HepG2 (cell line): ENCODE measurements at regions not wholly inside any gene's neighbourhood (a gene's known extent, or its start where the extent isn't known, plus 50 kb on each side); places are given as distances from the start of the nearest gene placed in this dataset.

Experiments used
- ATAC-seq: fragments of 200-7000 bp; cut with Tn5 transposase; 3 replicates; pipeline ENCODE4 v1.9.1; 2020; ENCODE audit warnings: mild to moderate bottlenecking, moderate library complexity
- BruUV-seq: library from RNA; stranded (reverse); fragments of 400-500 nt; replicated peaks from 2 replicates; lab custom pipeline; 2021; lab: Mats Ljungman, UMichigan
- CTCF ChIA-PET: fragments of 300-600 bp; formaldehyde crosslinking; extraction: SDS; loops from one replicate; lab custom pipeline; 2021; ENCODE audit warnings: low total read pairs, inconsistent platforms, low intra/inter-chr PET ratio; lab: Yijun Ruan, JAX
- POLR2A ChIA-PET: fragments of 350-600 bp; sonication (Branson Sonifier 250); formaldehyde crosslinking; loops from one replicate; lab custom pipeline; 2020; ENCODE audit warnings: antibody characterized with exemption, inconsistent platforms; lab: Yijun Ruan, JAX
- DNase-seq: peaks from one replicate; pipeline ENCODE4 v3.0.0-alpha.2; 2015; ENCODE audit warnings: low spot score
- FAIRE-seq: peaks from 3 replicates; lab custom pipeline; 2011; peaks lifted over from hg19 to GRCh38; lab: Jason Lieb, UNC
- H2AFZ ChIP-seq: one replicate; pipeline ENCODE4 v1.6.1; 2011; ENCODE audit warnings: low read length, inconsistent platforms
- H3K27ac ChIP-seq: fragments of 300-600 bp; 3 replicates; pipeline ENCODE4 v1.8.0; 2011; ENCODE audit warnings: mixed run types, mild to moderate bottlenecking, mixed read lengths, low read length, inconsistent platforms; ENCODE audit not compliant: insufficient read depth; ENCODE audit errors: extremely low read length
- H3K27me3 ChIP-seq, 2 experiments: fragments of 200-600 bp in 1 of 2; 2 replicates in 1 of 2; 3 replicates in 1 of 2; pipeline versions ENCODE4 v1.6.0 to v1.8.0; 2011; ENCODE audit warnings: low read length in 2 of 2, mild to moderate bottlenecking in 2 of 2, moderate library complexity in 2 of 2, inconsistent platforms in 1 of 2; ENCODE audit not compliant: insufficient read depth in 2 of 2, control insufficient read depth in 1 of 2
- H3K36me3 ChIP-seq, 2 experiments: fragments of 200-600 bp in 1 of 2; replicated peaks in 1 of 2; 2 replicates in 1 of 2; 3 replicates in 1 of 2; pipeline versions ENCODE4 v1.5.1 to v1.8.0; 2011; ENCODE audit warnings: low read length in 2 of 2, inconsistent platforms in 1 of 2; ENCODE audit not compliant: insufficient read depth in 2 of 2, control insufficient read depth in 1 of 2
- H3K4me1 ChIP-seq: 2 replicates; pipeline ENCODE4 v1.5.1; 2012; ENCODE audit warnings: low read length, inconsistent platforms; ENCODE audit not compliant: insufficient read depth
- H3K4me2 ChIP-seq: 2 replicates; pipeline ENCODE4 v1.6.0; 2011; ENCODE audit warnings: low read depth, low read length, inconsistent platforms
- H3K4me3 ChIP-seq, 3 experiments: fragments of 200-600 bp in 1 of 3; sonication (generic), shearing (Covaris generic) in 1 of 3; replicated peaks in 1 of 3; 2 replicates each; pipeline ENCODE4 v1.5.1; 2011 to 2016; ENCODE audit warnings: low read length in 3 of 3, inconsistent platforms in 2 of 3, low read depth in 2 of 3, mild to moderate bottlenecking in 2 of 3, control low read depth in 1 of 3, mixed read lengths in 1 of 3; ENCODE audit not compliant: insufficient read depth in 1 of 3
- H3K79me2 ChIP-seq: one replicate; pipeline ENCODE4 v1.6.1; 2011; ENCODE audit warnings: low read length, inconsistent platforms; ENCODE audit not compliant: insufficient read depth
- H3K9ac ChIP-seq: 2 replicates; pipeline ENCODE4 v1.6.0; 2011; ENCODE audit warnings: mild to moderate bottlenecking, low read depth, low read length, inconsistent platforms; ENCODE audit not compliant: insufficient read depth
- H3K9me3 ChIP-seq: 2 replicates; pipeline ENCODE4 v1.5.1; 2012; ENCODE audit warnings: mild to moderate bottlenecking, low read length
- H4K20me1 ChIP-seq: 2 replicates; pipeline ENCODE4 v1.6.0; 2011; ENCODE audit warnings: inconsistent platforms, mild to moderate bottlenecking, low read length, moderate library complexity; ENCODE audit not compliant: insufficient read depth
- PHF20 ChIP-seq: sonication (generic); formaldehyde crosslinking; IDR thresholded peaks from 2 replicates; pipeline ENCODE4 v1.5.0; 2020; ENCODE audit warnings: mild to moderate bottlenecking, missing genetic modification reagents
- RXRB ChIP-seq: IDR thresholded peaks from 2 replicates; pipeline ENCODE4 v1.6.1; 2016; ENCODE audit warnings: borderline replicate concordance, missing genetic modification reagents, missing compliant biosample characterization
- STAT5B ChIP-seq: sonication (generic); formaldehyde crosslinking; IDR thresholded peaks from 2 replicates; pipeline ENCODE4 v1.4.0; 2020; ENCODE audit warnings: missing genetic modification reagents
- TGIF2 ChIP-seq: IDR thresholded peaks from 2 replicates; pipeline ENCODE4 v1.6.1; 2016; ENCODE audit warnings: control low read depth, missing compliant biosample characterization
- ZNF558 ChIP-seq: sonication (generic); formaldehyde crosslinking; IDR thresholded peaks from 2 replicates; pipeline ENCODE4 v1.9.0; 2022; ENCODE audit warnings: mild to moderate bottlenecking, missing genetic modification reagents, borderline replicate concordance
- ZNF607 ChIP-seq: sonication (generic); formaldehyde crosslinking; IDR thresholded peaks from 2 replicates; pipeline ENCODE4 v1.5.1; 2020; ENCODE audit warnings: missing genetic modification reagents, mild to moderate bottlenecking, borderline replicate concordance
- WGBS: methylation state at CpG from one replicate; pipeline ENCODE4 v1.1.6; 2017; ENCODE audit warnings: low lambda C conversion rate; 5-methylcytosine and 5-hydroxymethylcytosine counted together
- in situ Hi-C: cut with HindIII; loops from 2 replicates; pipeline ENCODE4 v1.10.0; 2017; ENCODE audit warnings: low pct_unique_long_range_greater_than_20kb; ENCODE audit not compliant: extremely low pct_ligation_motif_present
- intact Hi-C: fragments of 100-400 bp; cut with micrococcal nuclease; formaldehyde crosslinking; loops from one replicate; pipeline ENCODE4 v1.10.0; 2022; ENCODE audit not compliant: unreplicated experiment
- TF ChIP-seq, protein P1 (sequence below): sonication (generic); formaldehyde crosslinking; IDR thresholded peaks from 2 replicates; pipeline ENCODE4 v1.4.0; 2020; ENCODE audit warnings: mild to moderate bottlenecking, missing genetic modification reagents
- TF ChIP-seq, protein P2 (sequence below): fragments of 450-650 bp; IDR thresholded peaks from 2 replicates; pipeline ENCODE4 v1.6.1; 2017; ENCODE audit warnings: mild to moderate bottlenecking

DNA sequence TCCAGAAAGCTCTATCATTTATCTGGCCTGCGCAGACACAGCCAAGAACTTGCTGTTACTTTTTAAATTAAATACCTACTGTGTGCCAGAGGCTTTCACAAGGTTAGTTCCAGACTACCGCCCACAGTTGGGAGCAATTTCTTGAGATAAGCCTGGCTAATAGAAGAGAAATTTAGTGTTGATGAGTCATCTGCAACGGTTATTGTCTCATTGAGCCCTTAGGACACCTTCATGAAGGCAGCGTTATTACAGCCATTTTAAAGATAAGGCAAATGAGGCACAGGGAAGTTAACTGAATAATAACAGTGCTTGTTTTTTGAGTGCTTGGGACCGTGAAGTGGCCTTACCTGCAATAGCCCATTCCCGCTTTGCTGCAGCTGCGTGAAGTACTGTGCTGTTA, 292.9 kb upstream of the MSX2 start:
- Histone ChIP-seq H2AFZ (no peak overlapping the region), H3K4me2 (no peak overlapping the region), H3K27me3 (peaks cover 0 to 10% of the 10 kb centered on the region in 2 experiments; a peak in 1 of 5 replicates), H3K4me3 (no peak overlapping the region), H3K36me3 (no peaks in the 10 kb centered on the region), H4K20me1 (no peaks in the 10 kb centered on the region), H3K79me2 (no peaks in the 10 kb centered on the region), H3K9ac (no peak overlapping the region), H3K9me3 (no peaks in the 10 kb centered on the region), H3K27ac (no peak overlapping the region), H3K4me1 (no peaks in the 10 kb centered on the region)
- ATAC-seq (no peak), DNase-seq (no peak), FAIRE-seq (no peak)
- TF ChIP-seq RXRB (CRISPR knock-in tag), result no peak
- TF ChIP-seq PHF20, result no peak
- TF ChIP-seq TGIF2 (CRISPR knock-in tag), result no peak
- TF ChIP-seq, protein P1, sequence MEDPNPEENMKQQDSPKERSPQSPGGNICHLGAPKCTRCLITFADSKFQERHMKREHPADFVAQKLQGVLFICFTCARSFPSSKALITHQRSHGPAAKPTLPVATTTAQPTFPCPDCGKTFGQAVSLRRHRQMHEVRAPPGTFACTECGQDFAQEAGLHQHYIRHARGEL (CRISPR knock-in tag), result no peak
- TF ChIP-seq ZNF558, result no peak
- TF ChIP-seq, protein P2, sequence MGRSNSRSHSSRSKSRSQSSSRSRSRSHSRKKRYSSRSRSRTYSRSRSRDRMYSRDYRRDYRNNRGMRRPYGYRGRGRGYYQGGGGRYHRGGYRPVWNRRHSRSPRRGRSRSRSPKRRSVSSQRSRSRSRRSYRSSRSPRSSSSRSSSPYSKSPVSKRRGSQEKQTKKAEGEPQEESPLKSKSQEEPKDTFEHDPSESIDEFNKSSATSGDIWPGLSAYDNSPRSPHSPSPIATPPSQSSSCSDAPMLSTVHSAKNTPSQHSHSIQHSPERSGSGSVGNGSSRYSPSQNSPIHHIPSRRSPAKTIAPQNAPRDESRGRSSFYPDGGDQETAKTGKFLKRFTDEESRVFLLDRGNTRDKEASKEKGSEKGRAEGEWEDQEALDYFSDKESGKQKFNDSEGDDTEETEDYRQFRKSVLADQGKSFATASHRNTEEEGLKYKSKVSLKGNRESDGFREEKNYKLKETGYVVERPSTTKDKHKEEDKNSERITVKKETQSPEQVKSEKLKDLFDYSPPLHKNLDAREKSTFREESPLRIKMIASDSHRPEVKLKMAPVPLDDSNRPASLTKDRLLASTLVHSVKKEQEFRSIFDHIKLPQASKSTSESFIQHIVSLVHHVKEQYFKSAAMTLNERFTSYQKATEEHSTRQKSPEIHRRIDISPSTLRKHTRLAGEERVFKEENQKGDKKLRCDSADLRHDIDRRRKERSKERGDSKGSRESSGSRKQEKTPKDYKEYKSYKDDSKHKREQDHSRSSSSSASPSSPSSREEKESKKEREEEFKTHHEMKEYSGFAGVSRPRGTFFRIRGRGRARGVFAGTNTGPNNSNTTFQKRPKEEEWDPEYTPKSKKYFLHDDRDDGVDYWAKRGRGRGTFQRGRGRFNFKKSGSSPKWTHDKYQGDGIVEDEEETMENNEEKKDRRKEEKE, result no peak
- no peak for TF ChIP-seq ZNF607
- TF ChIP-seq STAT5B (CRISPR knock-in tag), result no peak
- in situ Hi-C loops, result no loop called here
- ChIA-PET POLR2A (no interaction called here), CTCF (no interaction called here)
- 52% methylated on average over 7 of the region's 7 CpGs for WGBS
- intact Hi-C loops, result no loop called here
- no TSS peak for BruUV-seq
